ENCODE measurements at regions not wholly inside any gene's neighbourhood (a gene's known extent, or its start where the extent isn't known, plus 50 kb on each side); places are given as distances from the start of the nearest gene placed in this dataset.

DNA sequence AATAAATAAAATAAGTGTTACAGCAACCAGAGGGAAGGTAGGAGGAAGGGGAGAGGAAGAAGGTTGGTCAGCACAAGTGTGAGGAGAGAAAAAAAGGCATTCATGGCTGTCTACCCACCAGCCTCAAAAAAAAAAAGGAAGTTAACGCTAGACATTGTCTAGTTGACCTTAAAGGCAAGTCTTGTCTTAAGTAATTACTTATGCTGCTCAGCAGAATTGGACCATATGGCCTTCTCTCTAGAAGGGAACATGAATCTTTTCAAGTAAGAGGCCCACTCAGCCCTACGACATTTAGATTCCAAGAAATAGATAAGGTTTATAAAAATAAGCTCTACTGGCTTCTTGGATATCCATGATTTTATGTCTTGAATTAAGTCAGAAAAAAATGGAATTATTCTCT lies 172.7 kb downstream of the ETNK1 start:
- TF ChIP-seq, protein P1, sequence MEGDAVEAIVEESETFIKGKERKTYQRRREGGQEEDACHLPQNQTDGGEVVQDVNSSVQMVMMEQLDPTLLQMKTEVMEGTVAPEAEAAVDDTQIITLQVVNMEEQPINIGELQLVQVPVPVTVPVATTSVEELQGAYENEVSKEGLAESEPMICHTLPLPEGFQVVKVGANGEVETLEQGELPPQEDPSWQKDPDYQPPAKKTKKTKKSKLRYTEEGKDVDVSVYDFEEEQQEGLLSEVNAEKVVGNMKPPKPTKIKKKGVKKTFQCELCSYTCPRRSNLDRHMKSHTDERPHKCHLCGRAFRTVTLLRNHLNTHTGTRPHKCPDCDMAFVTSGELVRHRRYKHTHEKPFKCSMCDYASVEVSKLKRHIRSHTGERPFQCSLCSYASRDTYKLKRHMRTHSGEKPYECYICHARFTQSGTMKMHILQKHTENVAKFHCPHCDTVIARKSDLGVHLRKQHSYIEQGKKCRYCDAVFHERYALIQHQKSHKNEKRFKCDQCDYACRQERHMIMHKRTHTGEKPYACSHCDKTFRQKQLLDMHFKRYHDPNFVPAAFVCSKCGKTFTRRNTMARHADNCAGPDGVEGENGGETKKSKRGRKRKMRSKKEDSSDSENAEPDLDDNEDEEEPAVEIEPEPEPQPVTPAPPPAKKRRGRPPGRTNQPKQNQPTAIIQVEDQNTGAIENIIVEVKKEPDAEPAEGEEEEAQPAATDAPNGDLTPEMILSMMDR (IDR thresholded peaks at IDR 0.05; ENCODE audit: low read depth, low read length), result no peak
- TF ChIP-seq EZH2phosphoT487 (IDR thresholded peaks at IDR 0.05; ENCODE audit: low read depth), result no peak
